ENCODE measurements at regions not wholly inside any gene's neighbourhood (a gene's known extent, or its start where the extent isn't known, plus 50 kb on each side); places are given as distances from the start of the nearest gene placed in this dataset.

DNA sequence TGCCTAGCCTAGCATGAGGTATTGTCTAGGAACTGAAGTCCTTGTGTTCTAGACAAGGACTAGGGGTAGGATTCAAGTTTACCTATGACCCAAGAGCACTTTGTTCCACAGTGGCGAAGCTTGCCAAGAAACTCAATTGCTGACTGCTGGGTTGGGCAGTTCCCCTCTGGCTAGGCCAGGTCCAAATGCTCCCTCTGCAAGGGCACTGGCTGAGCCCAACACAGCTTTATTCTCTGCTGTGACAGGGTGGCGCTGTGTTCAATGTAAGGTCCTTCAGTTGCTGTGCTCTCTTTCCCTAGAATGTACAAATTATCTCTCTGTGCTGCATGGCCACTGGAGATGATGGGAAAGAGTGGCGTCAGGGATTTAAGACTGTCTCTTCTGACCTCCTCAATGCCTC, 950.8 kb downstream of the HACE1 start:
- no peak for TF ChIP-seq EP300 (IDR thresholded peaks at IDR 0.05)
- TF ChIP-seq, protein P1, sequence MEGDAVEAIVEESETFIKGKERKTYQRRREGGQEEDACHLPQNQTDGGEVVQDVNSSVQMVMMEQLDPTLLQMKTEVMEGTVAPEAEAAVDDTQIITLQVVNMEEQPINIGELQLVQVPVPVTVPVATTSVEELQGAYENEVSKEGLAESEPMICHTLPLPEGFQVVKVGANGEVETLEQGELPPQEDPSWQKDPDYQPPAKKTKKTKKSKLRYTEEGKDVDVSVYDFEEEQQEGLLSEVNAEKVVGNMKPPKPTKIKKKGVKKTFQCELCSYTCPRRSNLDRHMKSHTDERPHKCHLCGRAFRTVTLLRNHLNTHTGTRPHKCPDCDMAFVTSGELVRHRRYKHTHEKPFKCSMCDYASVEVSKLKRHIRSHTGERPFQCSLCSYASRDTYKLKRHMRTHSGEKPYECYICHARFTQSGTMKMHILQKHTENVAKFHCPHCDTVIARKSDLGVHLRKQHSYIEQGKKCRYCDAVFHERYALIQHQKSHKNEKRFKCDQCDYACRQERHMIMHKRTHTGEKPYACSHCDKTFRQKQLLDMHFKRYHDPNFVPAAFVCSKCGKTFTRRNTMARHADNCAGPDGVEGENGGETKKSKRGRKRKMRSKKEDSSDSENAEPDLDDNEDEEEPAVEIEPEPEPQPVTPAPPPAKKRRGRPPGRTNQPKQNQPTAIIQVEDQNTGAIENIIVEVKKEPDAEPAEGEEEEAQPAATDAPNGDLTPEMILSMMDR (IDR thresholded peaks at IDR 0.05): no peak

Measured in tibial nerve (tissue), 4 donors.